ENCODE measurements at regions not wholly inside any gene's neighbourhood (a gene's known extent, or its start where the extent isn't known, plus 50 kb on each side); places are given as distances from the start of the nearest gene placed in this dataset.

GRCh38 chr20:50456452-50457324, 53.5 kb upstream of the PTPN1 start:
- H3K27me3 Mint-ChIP-seq (ENCODE audit: low read depth): no peaks in the 10 kb centered on the region; the same call in 1 of the 2 replicates
- ATAC-seq (no peak), DNase-seq (ENCODE audit: low spot score) (no peak)
- POLR2A ChIA-PET: no interaction called here
- H3K9me3 Mint-ChIP-seq: no peaks in the 10 kb centered on the region
- CTCF ChIA-PET: interaction anchor here (0.6 to 2.2 kb wide), 4 partner anchors 13 to 271 kb away, joined by 3 to 9 read pairs (median 7); no protein-coding TSS in a partner anchor
- no peak overlapping the region for H3K4me3 Mint-ChIP-seq
- no peaks in the 10 kb centered on the region for H3K36me3 Mint-ChIP-seq
- TF ChIP-seq JAZF1 (CRISPR knock-in tag; IDR thresholded peaks at IDR 0.05) (no peak), NR3C1 (CRISPR knock-in tag; conservative IDR thresholded peaks at IDR 0.05; ENCODE audit: low read depth) (no peak), GTF2I (CRISPR knock-in tag; conservative IDR thresholded peaks at IDR 0.05) (0 out of 2 replicates have a peak, but pooled peaks have one; percentile 3), RORB (CRISPR knock-in tag; IDR thresholded peaks at IDR 0.05) (no peak), STAT6 (CRISPR knock-in tag; conservative IDR thresholded peaks at IDR 0.05; ENCODE audit: low read depth) (no peak)
- H3K4me1 Mint-ChIP-seq: peaks cover 12% of the 10 kb centered on the region
- H3K27ac Mint-ChIP-seq: no peak overlapping the region

GRCh38 chr20:50459124-50459918, 50.9 kb upstream of the PTPN1 start:
- ATAC-seq (no peak), DNase-seq (ENCODE audit: low spot score) (no peak)
- H3K4me3 Mint-ChIP-seq: no peak overlapping the region
- H3K27ac Mint-ChIP-seq: no peak overlapping the region
- H3K4me1 Mint-ChIP-seq: peaks cover 11% of the 10 kb centered on the region
- CTCF ChIA-PET: no interaction called here
- H3K9me3 Mint-ChIP-seq: no peaks in the 10 kb centered on the region
- POLR2A ChIA-PET: no interaction called here
- no peaks in the 10 kb centered on the region for H3K36me3 Mint-ChIP-seq
- TF ChIP-seq CBFB (CRISPR knock-in tag; IDR thresholded peaks at IDR 0.05; ENCODE audit: low read depth): no peak
- TF ChIP-seq EMX1 (CRISPR knock-in tag; IDR thresholded peaks at IDR 0.05): no peak
- H3K27me3 Mint-ChIP-seq (ENCODE audit: low read depth): no peaks in the 10 kb centered on the region

- Mint-ChIP-seq H3K4me3 (no peak overlapping the region), H3K4me1 (peaks cover 11% of the 10 kb centered on the region), H3K27me3 (ENCODE audit: low read depth) (no peaks in the 10 kb centered on the region), H3K27ac (no peak overlapping the region), H3K9me3 (no peaks in the 10 kb centered on the region), H3K36me3 (no peaks in the 10 kb centered on the region)
- ATAC-seq (no peak), DNase-seq (ENCODE audit: low spot score) (no peak)
- ChIA-PET POLR2A (no interaction called here), CTCF (interaction anchor here (1.0 kb wide), 1 partner anchor 274 kb away, joined by 4 read pairs; no protein-coding TSS in a partner anchor)
- no peak for TF ChIP-seq ZNF512 (CRISPR knock-in tag; IDR thresholded peaks at IDR 0.05; ENCODE audit: borderline replicate concordance)
- TF ChIP-seq ZNF121 (CRISPR knock-in tag; IDR thresholded peaks at IDR 0.05): no peak
- no peak for TF ChIP-seq ATF2 (CRISPR knock-in tag; IDR thresholded peaks at IDR 0.05; ENCODE audit: borderline replicate concordance, low read depth)
Observed at GRCh38 chr20:50460115-50460607, 50.0 kb upstream of the PTPN1 start.

Data from WTC11 (cell line).